Ascending aorta (tissue), 2 donors: ENCODE measurements at regions not wholly inside any gene's neighbourhood (a gene's known extent, or its start where the extent isn't known, plus 50 kb on each side); places are given as distances from the start of the nearest gene placed in this dataset.

Experiments used
- DNase-seq, 2 donors: peaks; one replicate each; pipeline ENCODE4 v3.0.0-alpha.2; 2019; ENCODE audit warnings: low spot score in 2 of 2
- H3K27ac ChIP-seq, 2 donors: fragments of 200-600 bp; sonication (generic); one replicate each; pipeline ENCODE4 v1.5.1; 2016 to 2017; ENCODE audit warnings: mild to moderate bottlenecking in 1 of 2
- H3K27me3 ChIP-seq: fragments of 200-600 bp; sonication (generic); one replicate; pipeline ENCODE4 v1.5.1; 2017
- H3K36me3 ChIP-seq, 2 donors: fragments of 200-600 bp; sonication (generic); one replicate each; pipeline ENCODE4 v1.5.1; 2016
- H3K4me1 ChIP-seq, 2 donors: fragments of 200-600 bp; sonication (generic); one replicate each; pipeline ENCODE4 v1.5.1; 2016 to 2017; ENCODE audit warnings: mild to moderate bottlenecking in 1 of 2
- H3K4me3 ChIP-seq, 2 donors: fragments of 200-600 bp; sonication (generic); one replicate each; pipeline ENCODE4 v1.5.1; 2016 to 2017; ENCODE audit warnings: mild to moderate bottlenecking in 1 of 2
- H3K9me3 ChIP-seq, 2 donors: fragments of 200-600 bp; sonication (generic); one replicate each; pipeline ENCODE4 v1.5.1; 2016
- CTCF ChIP-seq, 3 experiments: fragments of 200-600 bp in 2 of 3; fragments of 450-650 bp in 1 of 3; sonication (generic) in 2 of 3; IDR thresholded peaks; one replicate each; pipeline ENCODE4 v1.5.1; 2016 to 2019; ENCODE audit warnings: antibody characterized with exemption in 3 of 3, mild to moderate bottlenecking in 1 of 3, moderate library complexity in 1 of 3
- intact Hi-C: fragments of 100-400 bp; cut with DNase I; formaldehyde crosslinking; loops from one replicate; pipeline ENCODE4 v1.15.1; 2023

GRCh38 chrX:120742946-120743665, 113.3 kb upstream of the C1GALT1C1 start:
- Histone ChIP-seq H3K27me3 (no peaks in the 10 kb centered on the region), H3K9me3 (no peaks in the 10 kb centered on the region), H3K36me3 (no peaks in the 10 kb centered on the region), H3K4me3 (no peak overlapping the region), H3K4me1 (no peaks in the 10 kb centered on the region), H3K27ac (no peak overlapping the region)
- TF ChIP-seq CTCF (IDR thresholded peaks at IDR 0.05) = no peak
- intact Hi-C loops = no loop called here
- DNase-seq = no peak

- H3K9me3 ChIP-seq = no peaks in the 10 kb centered on the region
- intact Hi-C loops = no loop called here
- no peak overlapping the region for H3K4me3 ChIP-seq
- no peak for TF ChIP-seq CTCF (IDR thresholded peaks at IDR 0.05)
- no peaks in the 10 kb centered on the region for H3K27me3 ChIP-seq
- H3K36me3 ChIP-seq = no peaks in the 10 kb centered on the region
- no peaks in the 10 kb centered on the region for H3K4me1 ChIP-seq
- DNase-seq = no peak
- H3K27ac ChIP-seq = no peak overlapping the region
These were observed 111.6 kb upstream of the C1GALT1C1 start for GRCh38 chrX:120741452-120741851.

- no peaks in the 10 kb centered on the region for H3K4me1 ChIP-seq
- no peak for DNase-seq
- TF ChIP-seq CTCF (IDR thresholded peaks at IDR 0.05) = no peak
- no peak overlapping the region for H3K27ac ChIP-seq
- H3K4me3 ChIP-seq = no peak overlapping the region
- H3K9me3 ChIP-seq = no peaks in the 10 kb centered on the region
- intact Hi-C loops = no loop called here
- no peaks in the 10 kb centered on the region for H3K36me3 ChIP-seq
- no peaks in the 10 kb centered on the region for H3K27me3 ChIP-seq
These were observed 110.2 kb upstream of the C1GALT1C1 start for GRCh38 chrX:120740072-120740471.

GRCh38 chrX:120739300-120739699, 109.4 kb upstream of the C1GALT1C1 start:
- Histone ChIP-seq H3K9me3 (no peaks in the 10 kb centered on the region), H3K4me1 (no peaks in the 10 kb centered on the region), H3K27ac (no peak overlapping the region), H3K4me3 (no peak overlapping the region), H3K27me3 (no peaks in the 10 kb centered on the region), H3K36me3 (no peaks in the 10 kb centered on the region)
- no peak for TF ChIP-seq CTCF (IDR thresholded peaks at IDR 0.05)
- intact Hi-C loops = no loop called here
- DNase-seq = no peak

- no peaks in the 10 kb centered on the region for H3K4me1 ChIP-seq
- intact Hi-C loops = no loop called here
- H3K4me3 ChIP-seq = no peak overlapping the region
- no peaks in the 10 kb centered on the region for H3K36me3 ChIP-seq
- H3K9me3 ChIP-seq = no peaks in the 10 kb centered on the region
- H3K27me3 ChIP-seq = no peaks in the 10 kb centered on the region
- TF ChIP-seq CTCF (IDR thresholded peaks at IDR 0.05) = no peak
- DNase-seq = no peak
- H3K27ac ChIP-seq = no peak overlapping the region
These were observed 107.1 kb upstream of the C1GALT1C1 start for GRCh38 chrX:120736989-120737388.

- no peaks in the 10 kb centered on the region for H3K27me3 ChIP-seq
- intact Hi-C loops = no loop called here
These were observed 106.1 kb upstream of the C1GALT1C1 start for GRCh38 chrX:120735966-120736365.

More at GRCh38 chrX:120735966-120736365, 106.1 kb upstream of the C1GALT1C1 start:
- Histone ChIP-seq H3K27ac (no peak overlapping the region), H3K4me1 (no peaks in the 10 kb centered on the region), H3K4me3 (no peak overlapping the region), H3K9me3 (no peaks in the 10 kb centered on the region), H3K36me3 (no peaks in the 10 kb centered on the region)
- TF ChIP-seq CTCF (IDR thresholded peaks at IDR 0.05) = no peak
- DNase-seq = no peak
